ENCODE measurements at regions not wholly inside any gene's neighbourhood (a gene's known extent, or its start where the extent isn't known, plus 50 kb on each side); places are given as distances from the start of the nearest gene placed in this dataset.

- no peak for DNase-seq
- no peak overlapping the region for H3K4me3 ChIP-seq (ENCODE audit: low read depth, low read length)
- TF ChIP-seq, protein P1, sequence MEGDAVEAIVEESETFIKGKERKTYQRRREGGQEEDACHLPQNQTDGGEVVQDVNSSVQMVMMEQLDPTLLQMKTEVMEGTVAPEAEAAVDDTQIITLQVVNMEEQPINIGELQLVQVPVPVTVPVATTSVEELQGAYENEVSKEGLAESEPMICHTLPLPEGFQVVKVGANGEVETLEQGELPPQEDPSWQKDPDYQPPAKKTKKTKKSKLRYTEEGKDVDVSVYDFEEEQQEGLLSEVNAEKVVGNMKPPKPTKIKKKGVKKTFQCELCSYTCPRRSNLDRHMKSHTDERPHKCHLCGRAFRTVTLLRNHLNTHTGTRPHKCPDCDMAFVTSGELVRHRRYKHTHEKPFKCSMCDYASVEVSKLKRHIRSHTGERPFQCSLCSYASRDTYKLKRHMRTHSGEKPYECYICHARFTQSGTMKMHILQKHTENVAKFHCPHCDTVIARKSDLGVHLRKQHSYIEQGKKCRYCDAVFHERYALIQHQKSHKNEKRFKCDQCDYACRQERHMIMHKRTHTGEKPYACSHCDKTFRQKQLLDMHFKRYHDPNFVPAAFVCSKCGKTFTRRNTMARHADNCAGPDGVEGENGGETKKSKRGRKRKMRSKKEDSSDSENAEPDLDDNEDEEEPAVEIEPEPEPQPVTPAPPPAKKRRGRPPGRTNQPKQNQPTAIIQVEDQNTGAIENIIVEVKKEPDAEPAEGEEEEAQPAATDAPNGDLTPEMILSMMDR (IDR thresholded peaks at IDR 0.05; ENCODE audit: low read depth, low read length, missing control alignments), result no peak
- in situ Hi-C loops (cut with HindIII; ENCODE audit: low pct_ligation_motif_present, low sequenced_read_pairs), result no loop called here
- H3K36me3 ChIP-seq (replicated peaks), result no peaks in the 10 kb centered on the region
- no peak overlapping the region for H3K27ac ChIP-seq
- no peaks in the 10 kb centered on the region for H3K27me3 ChIP-seq (replicated peaks)
These were observed 230.1 kb downstream of the POSTN start for GRCh38 chr13:37368501-37368900.

DNA sequence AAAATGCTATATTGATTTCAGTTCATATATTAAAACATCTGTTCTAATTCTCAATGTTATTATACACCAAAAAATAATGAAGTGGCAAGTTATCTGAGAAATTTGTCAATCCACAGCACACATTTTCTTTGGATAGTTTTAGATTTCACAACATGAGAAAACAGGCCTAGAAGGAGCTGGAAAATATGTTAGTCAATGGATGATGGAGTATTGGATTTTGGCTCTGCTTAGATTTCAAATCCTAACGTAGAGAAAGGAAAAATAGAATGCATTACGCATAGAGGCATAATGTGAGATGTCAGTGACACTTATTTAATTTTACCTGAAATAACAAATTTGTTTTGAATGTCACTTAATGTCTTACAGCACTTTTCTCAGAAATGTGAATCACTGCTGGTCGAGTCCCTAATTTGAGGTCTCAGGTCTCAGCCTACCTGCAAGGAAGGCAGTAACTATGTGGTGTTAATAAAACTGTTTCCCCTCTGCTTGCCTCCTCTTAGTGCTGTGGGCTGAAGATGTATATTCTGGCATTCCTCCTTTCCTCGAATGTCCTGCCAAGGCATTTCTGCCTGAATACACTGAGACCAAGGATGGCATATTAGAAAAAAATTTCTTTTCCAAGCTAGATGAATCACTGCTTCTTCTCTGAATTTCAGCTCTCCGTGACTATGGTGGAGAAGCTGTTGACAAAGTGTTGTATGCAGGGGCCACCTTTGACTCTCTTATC lies 232.4 kb downstream of the POSTN start:
- no peak overlapping the region for H3K27ac ChIP-seq
- no peak overlapping the region for H3K4me3 ChIP-seq (ENCODE audit: low read depth, low read length)
- H3K27me3 ChIP-seq (replicated peaks), result no peaks in the 10 kb centered on the region
- TF ChIP-seq, protein P1 (IDR thresholded peaks at IDR 0.05; ENCODE audit: low read depth, low read length, missing control alignments), result no peak
- no peak for DNase-seq
- no peaks in the 10 kb centered on the region for H3K36me3 ChIP-seq (replicated peaks)
- in situ Hi-C loops (cut with HindIII; ENCODE audit: low pct_ligation_motif_present, low sequenced_read_pairs), result no loop called here

GRCh38 chr13:37365496-37365895 lies 233.1 kb downstream of the POSTN start:
- H3K36me3 ChIP-seq (replicated peaks), result no peaks in the 10 kb centered on the region
- H3K27ac ChIP-seq, result no peak overlapping the region
- no peak for DNase-seq
- TF ChIP-seq, protein P1 (IDR thresholded peaks at IDR 0.05; ENCODE audit: low read depth, low read length, missing control alignments), result no peak
- H3K27me3 ChIP-seq (replicated peaks), result no peaks in the 10 kb centered on the region
- H3K4me3 ChIP-seq (ENCODE audit: low read depth, low read length), result no peak overlapping the region
- in situ Hi-C loops (cut with HindIII; ENCODE audit: low pct_ligation_motif_present, low sequenced_read_pairs), result no loop called here

GRCh38 chr13:37364956-37365355 lies 233.6 kb downstream of the POSTN start:
- Histone ChIP-seq H3K4me3 (ENCODE audit: low read depth, low read length) (no peak overlapping the region), H3K27me3 (replicated peaks) (no peaks in the 10 kb centered on the region), H3K27ac (no peak overlapping the region), H3K36me3 (replicated peaks) (no peaks in the 10 kb centered on the region)
- DNase-seq, result no peak
- TF ChIP-seq, protein P1 (IDR thresholded peaks at IDR 0.05; ENCODE audit: low read depth, low read length, missing control alignments), result no peak
- in situ Hi-C loops (cut with HindIII; ENCODE audit: low pct_ligation_motif_present, low sequenced_read_pairs), result no loop called here

DNA sequence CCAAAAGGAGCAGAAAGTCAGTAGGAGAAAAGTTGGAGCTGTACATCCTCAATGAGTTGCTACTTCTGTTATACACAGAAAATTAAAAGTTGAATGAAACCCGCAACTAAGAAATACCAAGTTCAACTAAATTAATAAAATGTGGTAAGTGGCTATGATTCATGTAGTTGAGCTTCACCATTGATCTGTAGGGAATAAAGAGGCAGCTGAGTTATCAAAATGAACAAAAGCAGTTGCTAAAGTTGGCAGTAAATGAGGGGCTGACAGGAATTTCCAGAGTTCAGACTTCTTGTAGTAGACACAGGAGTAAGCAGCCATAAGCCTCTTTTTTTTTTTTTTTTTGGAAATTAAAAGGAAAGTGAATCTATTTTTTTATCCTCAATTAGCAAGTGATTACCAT lies 234.6 kb downstream of the POSTN start:
- H3K36me3 ChIP-seq (replicated peaks), result no peaks in the 10 kb centered on the region
- in situ Hi-C loops (cut with HindIII; ENCODE audit: low pct_ligation_motif_present, low sequenced_read_pairs), result no loop called here
- H3K4me3 ChIP-seq (ENCODE audit: low read depth, low read length), result no peak overlapping the region
- no peak for DNase-seq
- H3K27me3 ChIP-seq (replicated peaks), result no peaks in the 10 kb centered on the region
- H3K27ac ChIP-seq, result no peak overlapping the region
- TF ChIP-seq, protein P1 (IDR thresholded peaks at IDR 0.05; ENCODE audit: low read depth, low read length, missing control alignments), result no peak

DNA sequence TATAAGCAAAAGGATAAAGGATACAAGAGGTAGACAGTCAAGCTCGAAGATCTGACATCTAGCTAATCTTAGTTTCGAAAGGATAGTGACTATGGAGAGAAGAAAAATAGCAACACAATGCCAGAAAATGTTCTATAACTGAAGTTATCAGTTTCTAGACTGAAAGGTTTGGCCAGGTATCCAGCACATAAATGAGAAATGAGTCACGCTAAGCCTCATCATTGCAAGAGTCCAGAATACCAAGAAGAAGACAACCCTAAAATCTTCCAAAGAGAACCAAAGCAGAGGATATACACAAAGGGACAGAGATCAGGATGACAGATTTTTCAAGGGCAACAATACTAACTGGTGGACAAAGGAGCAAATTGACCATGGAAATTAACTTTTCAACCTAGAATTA lies 237.0 kb downstream of the POSTN start:
- TF ChIP-seq, protein P1 (IDR thresholded peaks at IDR 0.05; ENCODE audit: low read depth, low read length, missing control alignments), result no peak
- Histone ChIP-seq H3K4me3 (ENCODE audit: low read depth, low read length) (no peak overlapping the region), H3K27ac (no peak overlapping the region), H3K36me3 (replicated peaks) (no peaks in the 10 kb centered on the region), H3K27me3 (replicated peaks) (no peaks in the 10 kb centered on the region)
- no peak for DNase-seq
- in situ Hi-C loops (cut with HindIII; ENCODE audit: low pct_ligation_motif_present, low sequenced_read_pairs), result no loop called here

Data from brain microvascular endothelial cell (primary cell).